Fibroblast of skin of right quadriceps (primary cell): ENCODE measurements at regions not wholly inside any gene's neighbourhood (a gene's known extent, or its start where the extent isn't known, plus 50 kb on each side); places are given as distances from the start of the nearest gene placed in this dataset.

Experiments
- DNase-seq: peaks from one replicate; pipeline ENCODE4 v3.0.0-alpha.2; 2013

GRCh38 chr2:181114021-181114420, 133.6 kb downstream of the UBE2E3 start:
- no peak for DNase-seq

DNA sequence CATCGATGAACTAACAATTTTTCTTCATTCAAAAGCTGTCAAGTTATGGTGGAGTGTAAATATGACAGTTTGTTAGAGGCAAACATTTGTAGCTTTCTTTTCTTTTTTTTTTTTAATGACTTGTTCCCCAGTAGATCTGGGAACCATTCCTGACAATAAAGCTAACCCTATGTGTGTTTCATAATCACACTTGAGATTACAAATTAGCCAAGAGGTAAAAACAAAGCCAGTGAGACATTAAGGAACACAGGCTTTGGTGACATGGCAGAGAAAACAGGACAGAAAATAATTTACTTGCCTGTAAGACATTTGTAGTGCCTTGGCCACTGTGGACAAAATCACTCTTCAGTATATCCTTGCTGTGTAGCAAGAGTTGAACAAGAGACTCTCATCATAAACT, 135.9 kb downstream of the UBE2E3 start:
- no peak for DNase-seq

GRCh38 chr2:181117206-181117925, 137.0 kb downstream of the UBE2E3 start:
- DNase-seq = no peak

DNA sequence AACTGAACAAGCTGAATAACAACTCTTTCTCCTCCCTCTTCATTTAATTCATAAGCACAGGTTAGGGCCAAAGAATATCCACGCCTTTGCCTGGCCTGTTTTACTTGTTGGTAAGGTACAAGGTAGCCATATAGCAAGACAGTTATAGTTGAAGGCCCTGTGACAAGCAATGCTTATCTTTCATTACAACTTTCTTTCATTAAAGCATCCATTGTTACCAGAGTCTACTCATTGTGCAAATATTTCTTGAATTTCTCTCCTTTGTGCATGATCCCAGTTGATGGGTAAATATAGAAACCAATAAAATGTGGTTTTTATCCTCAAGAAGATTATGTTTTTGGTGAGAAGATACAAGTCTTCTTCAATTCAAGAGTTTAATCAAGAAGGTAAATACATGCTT, 140.2 kb downstream of the UBE2E3 start:
- peak; percentile 28 for DNase-seq

- no peak for DNase-seq
Measured at GRCh38 chr2:181121996-181122395, 141.6 kb downstream of the UBE2E3 start.

DNA sequence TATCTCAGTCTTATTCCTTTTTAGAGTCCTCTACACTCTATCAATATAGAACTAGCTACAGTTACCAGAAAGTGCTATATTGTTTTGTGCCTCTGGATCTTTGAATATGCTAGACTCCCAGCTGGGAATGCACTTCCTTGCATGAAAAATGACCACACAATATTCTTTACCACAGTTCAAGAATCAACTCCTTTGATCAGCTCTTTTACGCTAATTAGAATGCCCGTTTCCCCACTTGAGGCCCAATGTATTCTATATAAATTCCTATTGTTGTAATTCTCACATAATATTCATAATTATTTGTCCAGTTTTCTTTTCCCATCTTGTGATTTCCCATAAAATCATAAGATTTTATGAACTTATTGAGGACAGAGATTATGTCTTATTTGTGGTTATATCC, 142.2 kb downstream of the UBE2E3 start:
- no peak for DNase-seq

DNA sequence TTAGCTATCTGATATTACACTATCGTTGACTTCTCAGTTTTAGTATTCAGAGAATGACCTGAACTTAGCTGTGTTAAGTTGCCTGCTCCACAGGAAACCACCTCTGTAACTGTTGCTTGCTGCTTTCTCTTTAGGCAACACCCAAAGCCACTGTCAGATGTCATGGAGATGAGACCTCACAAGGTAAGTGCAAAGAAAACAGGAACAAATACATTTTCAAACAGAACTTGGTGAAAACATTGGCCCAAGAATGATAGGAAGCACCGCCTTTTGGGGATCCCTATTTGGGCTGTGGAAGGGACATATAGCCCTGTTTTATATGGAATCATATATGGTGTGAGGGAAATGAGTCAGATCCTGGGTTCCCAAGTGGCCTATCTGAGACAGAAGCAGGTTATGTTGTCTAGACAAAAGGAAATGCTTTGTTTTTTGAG, 143.4 kb downstream of the UBE2E3 start:
- peak; percentile 43 for DNase-seq

- DNase-seq = peak; percentile 27
Measured at GRCh38 chr2:181124497-181124896, 144.1 kb downstream of the UBE2E3 start.

GRCh38 chr2:181125359-181125758, 145.0 kb downstream of the UBE2E3 start:
- DNase-seq = no peak

GRCh38 chr2:181126311-181126868, 146.0 kb downstream of the UBE2E3 start:
- DNase-seq = no peak

DNA sequence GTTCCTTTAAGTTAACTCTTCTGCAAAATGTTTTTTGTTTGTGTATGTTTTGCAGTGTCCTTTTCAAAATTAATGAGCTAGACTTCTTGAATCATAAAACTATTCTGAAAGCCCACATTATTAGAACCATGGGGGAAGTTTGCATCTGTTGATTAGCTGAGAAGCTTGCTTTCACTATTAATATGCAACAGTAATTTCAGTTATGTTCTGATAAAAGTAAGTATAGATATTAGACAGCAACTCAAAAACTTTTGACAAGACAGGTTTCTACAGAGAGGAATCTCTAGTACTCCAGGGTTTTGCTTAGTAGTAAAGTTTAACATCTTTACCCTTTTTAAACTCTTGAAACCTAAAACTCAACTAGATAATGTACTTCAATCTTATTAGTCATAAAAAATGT, 147.8 kb downstream of the UBE2E3 start:
- no peak for DNase-seq

- no peak for DNase-seq
Measured at GRCh38 chr2:181129364-181130056, 149.1 kb downstream of the UBE2E3 start.

DNA sequence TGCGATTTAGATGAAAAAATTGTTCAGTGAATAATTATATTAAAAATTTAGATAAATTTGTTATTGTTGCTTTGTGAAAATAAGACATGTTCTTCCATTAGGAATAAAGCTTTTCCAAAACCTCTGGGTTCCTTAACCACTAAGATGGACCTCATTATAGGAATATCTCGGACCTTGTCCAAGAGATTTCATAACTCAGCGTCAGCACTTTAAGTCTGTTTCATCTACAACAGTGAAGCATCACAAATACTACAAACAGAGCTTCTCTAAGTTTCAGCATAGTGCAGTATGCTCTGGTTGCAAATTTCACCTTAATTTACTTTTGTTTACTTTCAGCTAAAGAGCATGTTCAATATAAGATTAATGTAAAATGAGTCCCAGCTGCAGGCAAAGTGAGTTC, 150.3 kb downstream of the UBE2E3 start:
- DNase-seq = no peak

DNA sequence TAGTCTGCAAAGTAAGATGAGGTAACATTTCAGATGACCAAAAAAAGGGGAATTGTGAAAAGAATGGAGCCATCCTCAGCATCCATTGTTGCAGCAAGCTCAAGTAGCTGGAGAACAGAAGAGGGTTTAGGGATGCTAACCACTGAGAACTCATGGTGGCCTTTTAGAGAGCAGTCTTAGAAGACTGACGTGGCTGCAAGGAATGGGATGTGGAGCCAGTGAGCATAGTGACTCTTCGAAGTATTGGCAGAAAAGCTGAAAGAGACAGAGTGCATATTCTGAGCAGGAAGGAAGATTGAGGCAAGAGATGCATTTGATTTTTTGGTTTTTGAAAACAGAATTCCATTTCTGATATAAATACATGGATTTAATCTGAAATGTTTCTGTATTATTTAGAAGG, 151.2 kb downstream of the UBE2E3 start:
- DNase-seq = no peak

- DNase-seq = peak; percentile 8
Measured at GRCh38 chr2:181138816-181139215, 158.4 kb downstream of the UBE2E3 start.

GRCh38 chr2:181139831-181140230, 159.4 kb downstream of the UBE2E3 start:
- no peak for DNase-seq

GRCh38 chr2:181140414-181140813, 160.0 kb downstream of the UBE2E3 start:
- peak; percentile 23 for DNase-seq

DNA sequence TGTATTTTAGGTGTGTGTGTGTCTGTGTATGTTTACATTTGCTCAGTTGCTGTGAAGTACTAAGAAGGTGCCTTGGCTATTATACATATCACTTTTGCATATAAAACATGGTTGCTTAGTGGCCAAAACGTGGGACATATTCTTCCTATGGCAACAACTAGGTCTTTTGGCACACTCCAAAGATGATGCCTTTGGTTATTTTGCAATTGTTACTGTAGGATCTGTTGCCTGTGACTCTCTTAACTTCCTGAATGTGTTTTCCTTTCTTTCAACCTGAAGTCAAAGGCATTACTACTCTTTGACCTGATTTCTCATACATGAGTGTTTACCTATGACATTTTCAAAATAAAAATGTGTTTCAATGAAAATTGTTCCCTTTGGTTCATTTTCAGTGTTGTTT, 160.5 kb downstream of the UBE2E3 start:
- no peak for DNase-seq

GRCh38 chr2:181141676-181142075, 161.3 kb downstream of the UBE2E3 start:
- DNase-seq = no peak

DNA sequence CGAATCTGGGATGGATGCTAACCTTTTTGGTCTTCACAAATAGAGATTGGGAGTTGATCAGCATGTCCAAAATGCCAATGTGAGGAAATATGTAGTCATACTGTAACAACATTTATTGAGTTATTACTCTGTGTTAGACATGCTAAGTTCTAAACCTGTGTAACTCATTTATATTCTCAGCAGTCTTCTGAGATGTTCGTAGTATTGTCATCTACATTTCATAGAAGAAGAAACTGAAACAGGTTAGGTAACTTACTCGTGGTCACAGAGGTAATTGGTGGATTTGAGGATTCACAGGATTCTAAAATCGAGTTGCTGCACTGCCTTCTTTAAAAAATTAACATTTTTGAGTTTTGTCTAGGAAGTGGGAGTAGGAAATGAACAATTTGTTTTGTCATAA, 162.1 kb downstream of the UBE2E3 start:
- DNase-seq = no peak

GRCh38 chr2:181143790-181144300, 163.4 kb downstream of the UBE2E3 start:
- no peak for DNase-seq

GRCh38 chr2:181145645-181146044, 165.2 kb downstream of the UBE2E3 start:
- DNase-seq = no peak

DNA sequence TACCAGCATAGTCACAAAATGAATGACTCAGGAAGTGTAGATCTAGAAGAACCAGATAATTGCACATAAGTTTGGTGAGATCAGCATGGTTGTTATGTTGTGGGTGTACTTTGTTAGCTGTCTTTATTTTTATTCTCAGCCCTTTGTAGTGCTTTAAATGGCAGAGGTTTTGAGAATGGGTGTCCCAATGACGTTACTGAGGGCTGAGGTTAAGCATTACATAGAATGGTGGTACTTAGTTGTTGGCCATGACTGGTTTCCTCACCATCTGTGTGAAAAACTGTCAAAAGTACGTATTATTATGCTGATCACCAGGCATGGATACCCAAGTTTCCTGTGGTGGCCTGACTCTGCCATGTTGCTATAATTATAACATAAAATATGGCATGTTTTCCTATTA, 165.8 kb downstream of the UBE2E3 start:
- no peak for DNase-seq

DNA sequence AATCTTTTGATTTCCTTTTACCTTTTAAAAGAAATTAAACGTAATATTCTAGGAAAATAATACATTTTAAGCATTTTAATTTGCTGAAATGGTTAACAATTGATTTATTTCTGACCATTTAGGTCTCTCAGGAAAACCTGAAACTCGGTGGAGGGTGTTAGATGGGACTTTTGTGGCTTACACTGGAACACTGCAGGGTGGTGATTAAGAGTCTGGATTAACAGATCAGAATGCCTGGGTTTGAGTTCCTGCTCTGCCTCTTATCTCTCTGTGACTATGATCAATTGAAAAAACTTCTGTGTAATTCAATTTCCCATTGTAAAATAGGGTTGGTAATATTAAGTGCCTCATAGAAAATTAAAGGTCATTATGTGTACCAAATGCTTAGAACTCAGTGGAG, 168.7 kb downstream of the UBE2E3 start:
- no peak for DNase-seq
